HTR-8/SVneo (cell line): ENCODE measurements at regions not wholly inside any gene's neighbourhood (a gene's known extent, or its start where the extent isn't known, plus 50 kb on each side); places are given as distances from the start of the nearest gene placed in this dataset.
"Not testable (repeated sequence)": the region's sequence is repeated elsewhere in the genome, so short reads cannot be mapped to it uniquely, and the experiment has no call there.

Source experiments
- DNase-seq: peaks from one replicate; pipeline ENCODE4 v3.0.0; 2011; ENCODE audit warnings: low spot score, mixed read lengths; ENCODE audit not compliant: insufficient read length
- FAIRE-seq: peaks from 2 replicates; lab custom pipeline; 2011; peaks lifted over from hg19 to GRCh38; lab: Jason Lieb, UNC

DNA sequence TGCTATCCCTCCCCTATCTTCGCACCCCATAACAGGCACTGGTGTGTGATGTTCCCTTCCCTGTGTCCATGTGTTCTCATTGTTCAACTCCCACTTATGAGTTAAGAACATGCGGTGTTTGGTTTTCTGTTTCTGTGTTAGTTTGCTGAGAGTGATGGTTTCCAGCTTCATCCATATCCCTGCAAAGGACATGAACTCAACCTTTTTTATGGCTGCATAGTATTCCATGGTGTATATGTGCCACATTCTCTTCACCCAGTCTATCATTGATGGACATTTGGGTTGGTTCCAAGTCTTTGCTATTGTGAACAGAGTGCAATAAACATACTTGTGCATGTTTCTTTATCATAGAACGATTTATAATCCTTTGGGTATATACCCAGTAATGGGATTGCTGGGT lies 84.7 kb upstream of the GATB start:
- FAIRE-seq, DNase-seq: not testable (repeated sequence)

DNA sequence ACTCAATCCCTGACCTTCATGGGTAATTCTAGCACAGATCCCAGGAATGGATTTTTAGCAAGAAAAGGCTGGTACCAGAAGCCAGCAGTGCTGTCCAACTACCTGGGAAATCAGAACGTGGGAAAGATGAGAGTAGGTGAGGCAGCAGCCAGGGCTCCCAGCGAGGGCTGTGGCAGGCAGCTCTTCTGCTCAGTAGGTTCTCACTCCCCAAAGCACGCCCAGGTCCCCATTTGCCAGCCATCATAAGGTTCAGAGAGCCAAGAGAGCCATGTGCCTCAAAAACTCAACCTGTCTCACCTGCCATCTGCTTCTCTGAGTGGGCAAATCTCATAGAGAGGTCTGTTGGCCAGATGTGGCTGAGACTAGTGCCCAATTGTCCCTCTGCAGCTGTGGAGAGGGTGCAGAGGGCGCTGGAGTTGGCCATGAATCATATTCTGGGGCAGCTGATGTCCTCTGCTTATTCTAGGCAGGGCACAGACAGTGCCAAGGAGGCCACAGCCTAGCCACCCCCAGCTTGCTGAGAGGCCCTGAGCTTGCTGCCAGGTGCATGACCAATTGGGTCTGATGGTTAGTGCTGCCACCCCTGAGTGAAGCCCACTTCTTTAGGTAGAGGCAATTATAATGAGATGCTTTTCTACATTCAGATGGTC lies 81.7 kb upstream of the GATB start:
- FAIRE-seq: no peak
- DNase-seq: no peak

DNA sequence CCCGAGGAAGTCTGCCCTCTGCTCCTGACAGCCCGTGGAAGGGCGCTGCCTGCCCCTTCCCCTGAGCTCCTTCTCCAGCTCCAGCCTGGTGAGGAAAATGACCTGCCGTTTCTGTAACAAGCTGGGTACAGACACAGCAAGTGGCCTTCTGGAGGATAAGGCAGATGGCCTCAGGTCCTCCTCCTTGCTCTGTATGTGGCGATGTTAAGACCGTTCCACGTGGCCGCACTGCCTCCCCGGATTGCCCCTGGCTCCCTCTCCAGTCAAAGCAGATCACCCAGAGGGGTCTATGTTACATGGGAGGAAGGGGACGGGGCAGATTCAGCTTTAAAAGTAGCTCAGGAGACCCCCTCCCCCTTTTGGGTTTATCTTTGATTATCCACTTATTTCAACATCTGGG lies 80.3 kb upstream of the GATB start:
- DNase-seq (no peak), FAIRE-seq (no peak)

DNA sequence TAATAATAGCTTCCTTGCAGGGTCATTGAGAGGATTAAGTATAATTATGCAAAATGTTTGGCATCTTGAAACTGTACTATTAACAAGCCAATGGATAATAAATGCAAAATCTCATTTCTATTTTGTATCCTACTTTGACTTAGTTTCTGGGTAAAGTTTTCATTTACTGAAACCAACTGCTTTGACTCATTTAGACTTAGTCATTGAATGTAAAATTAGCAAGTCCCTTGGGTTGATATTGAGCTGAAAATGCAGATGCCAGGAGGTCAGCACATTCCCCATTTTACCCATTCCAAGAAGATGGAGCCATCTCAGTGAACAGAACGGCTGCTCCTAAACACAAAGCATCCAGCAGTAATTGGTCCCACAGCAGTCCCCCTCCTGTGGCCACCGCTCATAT lies 74.7 kb upstream of the GATB start:
- FAIRE-seq (no peak), DNase-seq (no peak)

DNA sequence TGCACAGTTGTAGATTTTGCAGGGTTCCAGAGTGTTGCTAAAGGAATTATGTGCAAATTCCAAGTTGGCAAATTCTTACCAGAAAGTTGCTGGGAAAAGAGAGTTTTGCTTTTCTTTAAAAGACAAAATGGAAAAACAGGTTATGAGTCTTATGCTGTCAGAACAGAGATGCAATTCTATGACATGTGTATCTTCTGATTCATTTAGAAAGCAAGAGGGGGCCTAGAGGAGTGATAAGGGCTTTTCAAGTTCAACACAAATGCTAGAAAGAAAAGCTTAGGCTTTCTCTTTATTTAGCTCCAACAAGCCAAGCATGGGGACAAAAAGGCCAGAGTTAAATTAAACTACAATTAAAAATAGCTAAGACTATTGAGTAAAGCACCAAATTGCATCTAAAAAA lies 72.4 kb upstream of the GATB start:
- DNase-seq: no peak
- no peak for FAIRE-seq

DNA sequence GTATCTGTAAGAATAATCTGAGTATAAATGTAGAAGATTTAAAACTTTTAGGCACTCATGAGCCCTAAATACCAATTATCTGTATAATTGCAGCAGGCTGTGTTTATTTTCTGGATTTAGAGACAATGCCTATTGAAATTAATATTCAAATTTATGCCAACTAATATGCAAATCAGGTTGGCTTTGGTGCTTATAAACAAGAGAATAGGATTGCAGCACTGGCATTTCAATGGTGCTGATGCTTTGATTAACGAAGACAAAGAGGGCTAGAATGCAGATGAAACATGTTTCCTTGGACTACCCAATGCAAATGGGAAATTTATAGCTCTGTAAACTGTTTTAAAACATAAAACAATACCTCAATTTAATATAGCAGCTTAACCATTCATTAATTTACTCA lies 70.7 kb upstream of the GATB start:
- no peak for FAIRE-seq
- DNase-seq: no peak

DNA sequence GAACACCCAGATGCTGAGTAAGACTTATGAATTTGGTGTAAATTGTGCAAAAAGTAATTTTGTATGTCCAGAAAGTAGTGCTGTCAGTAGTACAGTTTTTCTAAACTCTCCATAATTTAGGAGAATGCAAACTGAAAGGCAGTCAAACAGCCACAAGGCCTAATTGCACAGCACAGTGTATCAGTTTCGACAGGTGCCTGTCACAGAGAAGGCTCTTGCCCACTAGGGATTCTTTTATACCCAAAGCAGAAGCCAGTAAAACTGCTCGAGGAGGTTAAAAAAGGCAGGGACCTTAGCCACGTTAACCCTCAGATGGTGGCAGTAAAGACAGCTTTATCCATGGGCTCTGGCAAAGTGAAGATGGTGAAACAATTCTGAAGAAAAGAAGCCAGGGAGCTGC lies 69.4 kb upstream of the GATB start:
- DNase-seq (no peak), FAIRE-seq (no peak)

DNA sequence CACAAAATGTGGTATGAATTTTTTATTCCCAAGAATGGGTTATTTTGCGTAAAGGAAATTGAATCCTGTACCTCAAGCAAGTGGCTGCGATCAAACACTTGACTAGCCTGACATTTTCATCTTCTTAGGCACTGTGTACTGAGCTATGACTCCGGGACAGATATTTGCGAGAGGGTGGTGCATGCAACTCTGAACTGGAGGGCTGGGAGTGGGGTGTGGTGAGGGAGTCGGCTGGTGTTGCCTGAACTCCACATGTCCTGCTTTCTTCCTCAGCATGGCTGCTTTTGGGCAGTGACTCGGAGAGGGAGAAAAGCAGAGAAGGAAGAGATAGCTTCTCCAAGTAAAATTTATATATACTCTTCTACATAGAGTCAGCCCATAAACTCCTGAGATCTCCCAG lies 68.5 kb upstream of the GATB start:
- no peak for DNase-seq
- no peak for FAIRE-seq

DNA sequence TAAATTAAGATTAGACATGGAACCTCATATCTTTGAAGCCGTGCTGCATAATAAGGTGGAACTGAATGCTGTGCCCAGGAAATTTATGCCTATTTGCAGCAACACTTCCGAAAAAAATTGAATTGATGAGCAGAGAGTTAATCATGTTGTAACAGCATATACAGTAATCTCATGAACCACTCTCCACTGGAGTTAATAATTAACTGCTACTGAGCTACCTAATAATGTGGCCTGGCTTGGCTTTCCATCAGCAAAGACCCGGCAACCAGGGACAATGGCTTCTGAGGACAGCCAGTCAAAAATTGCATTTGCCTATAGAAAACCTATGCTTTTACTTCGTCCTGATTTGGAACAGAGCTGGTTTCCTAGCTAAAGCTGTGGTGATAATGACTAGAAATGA lies 63.8 kb upstream of the GATB start:
- no peak for DNase-seq

DNA sequence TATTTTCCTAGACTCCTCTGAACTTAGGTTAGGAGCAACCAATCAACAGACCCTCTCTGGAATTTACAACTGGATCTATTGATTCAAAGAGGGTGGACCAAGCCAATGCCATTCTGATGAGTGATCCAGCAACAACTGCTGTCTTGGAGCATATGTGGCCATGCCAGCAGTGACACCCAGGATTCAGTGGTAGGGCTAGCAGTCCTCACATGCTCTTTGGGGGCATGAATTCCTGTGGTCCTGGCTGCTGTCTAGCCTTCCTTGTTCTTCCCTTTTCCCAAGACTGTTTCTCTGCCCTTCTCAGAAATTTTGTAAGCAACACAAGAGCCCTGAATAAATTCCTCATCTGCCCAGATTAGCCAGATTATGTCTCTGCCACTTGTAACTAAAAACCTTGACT lies 61.5 kb upstream of the GATB start:
- FAIRE-seq: no peak
- no peak for DNase-seq

More for the DNA sequence above, 63.8 kb upstream of the GATB start:
- no peak for FAIRE-seq

DNA sequence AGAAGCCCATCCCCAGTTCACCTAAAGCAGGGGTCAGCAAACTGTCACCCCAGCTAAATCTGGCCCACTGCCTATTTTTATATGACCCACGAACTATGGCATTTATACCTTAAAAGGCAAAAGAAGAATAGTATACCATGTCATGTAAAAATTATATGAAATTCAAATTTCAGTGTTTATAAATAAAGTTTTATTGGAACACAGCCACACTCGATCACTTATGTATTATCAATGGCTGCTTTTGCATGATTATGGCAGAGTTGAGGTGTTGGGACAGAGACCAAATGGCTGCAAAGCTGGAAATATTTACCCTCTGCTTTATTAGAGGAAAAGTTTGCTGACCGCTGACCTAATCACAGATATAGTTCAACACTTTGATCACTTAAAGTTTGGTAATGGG lies 59.2 kb upstream of the GATB start:
- DNase-seq: no peak

DNA sequence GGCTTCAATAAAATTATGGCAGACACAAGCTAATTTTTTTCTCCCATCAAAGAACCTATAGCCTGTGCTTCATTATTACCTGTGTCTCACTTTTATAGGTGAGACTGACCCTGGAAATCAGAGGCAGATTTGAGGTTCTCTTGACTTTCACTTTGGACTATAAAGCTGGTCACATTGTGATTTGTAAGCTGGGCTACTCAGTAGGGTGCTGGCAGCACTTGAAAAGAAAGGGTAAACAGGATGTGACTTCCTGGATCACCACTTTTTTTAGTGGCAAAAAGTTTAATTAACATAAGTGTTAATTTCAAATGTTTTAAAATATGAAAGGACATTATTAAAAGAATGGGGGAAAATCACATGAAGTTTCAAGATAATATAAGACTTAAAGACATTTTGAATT lies 50.6 kb upstream of the GATB start:
- no peak for DNase-seq
- FAIRE-seq: no peak

More for the DNA sequence above, 59.2 kb upstream of the GATB start:
- no peak for FAIRE-seq
